ENCODE measurements at regions not wholly inside any gene's neighbourhood (a gene's known extent, or its start where the extent isn't known, plus 50 kb on each side); places are given as distances from the start of the nearest gene placed in this dataset.

DNA sequence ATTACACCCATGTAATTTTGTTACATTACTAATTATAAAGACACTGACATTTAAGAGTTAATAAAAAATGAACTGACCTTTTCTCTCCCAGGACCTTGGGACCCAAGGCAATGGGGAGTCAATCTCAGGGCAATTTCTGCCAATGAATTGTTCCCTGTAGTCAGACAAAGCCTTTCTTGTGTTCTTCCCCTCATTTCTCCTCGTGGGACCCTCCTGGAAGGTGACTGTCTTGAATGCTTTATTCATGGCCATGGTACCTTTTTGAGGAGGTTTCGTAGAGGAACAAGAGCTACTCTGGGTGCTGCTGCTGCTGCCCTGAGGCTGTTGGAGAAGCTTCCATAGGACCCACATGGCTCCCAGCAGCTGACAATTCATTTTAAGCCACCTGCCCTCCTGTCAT is 190.3 kb downstream of the SNX18 start:
- no peak for DNase-seq

DNA sequence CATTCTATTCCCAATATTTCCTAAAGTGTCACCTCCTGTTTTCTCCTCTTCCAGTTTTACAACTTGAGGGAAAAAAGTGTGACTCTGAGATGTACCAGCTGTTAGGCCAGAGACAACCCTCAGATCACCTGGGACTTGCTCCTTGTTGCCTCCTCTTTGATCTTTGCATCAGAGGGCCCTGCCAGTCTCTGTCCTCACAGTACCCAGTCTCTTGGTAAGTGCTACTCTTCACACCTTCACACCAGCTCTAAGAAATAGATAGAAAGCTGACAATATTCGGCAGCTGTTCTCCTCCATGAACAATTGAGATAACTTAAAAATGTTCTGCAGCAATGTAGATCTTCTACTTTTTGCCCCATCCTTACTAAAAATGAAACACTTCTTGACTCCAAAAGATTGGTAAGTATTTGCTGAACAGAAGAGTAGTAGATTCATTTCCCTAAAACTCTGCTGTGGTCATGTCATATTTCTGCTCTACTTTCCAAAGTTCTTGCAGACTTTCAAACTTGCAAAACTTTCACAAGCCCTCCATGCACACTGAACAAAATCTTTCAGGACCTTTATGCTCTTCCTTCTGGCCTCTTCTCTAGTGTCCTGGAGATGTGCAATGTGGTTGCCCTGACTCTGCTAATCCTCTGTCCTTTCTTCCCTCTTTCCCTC is 188.6 kb downstream of the SNX18 start:
- DNase-seq, result no peak

DNA sequence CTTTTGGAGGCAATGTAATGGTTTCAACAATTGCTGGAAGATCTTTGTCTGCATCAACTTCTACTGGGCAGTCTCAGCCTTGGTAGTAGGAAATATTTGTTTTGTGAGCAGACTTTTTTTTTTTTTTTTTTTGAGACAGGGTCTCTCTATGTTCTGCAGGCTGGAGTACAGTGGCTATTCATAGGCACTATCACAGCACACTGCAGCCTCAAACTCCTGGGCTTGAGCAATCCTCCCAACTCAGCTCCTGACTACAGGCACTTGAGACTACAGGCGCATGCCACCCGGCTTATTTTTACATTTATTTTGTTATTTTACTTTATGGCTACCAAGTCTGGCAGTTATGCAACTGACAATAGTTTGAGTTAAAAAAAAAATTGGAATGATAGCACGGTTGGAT is 187.3 kb downstream of the SNX18 start:
- DNase-seq, result no peak

DNA sequence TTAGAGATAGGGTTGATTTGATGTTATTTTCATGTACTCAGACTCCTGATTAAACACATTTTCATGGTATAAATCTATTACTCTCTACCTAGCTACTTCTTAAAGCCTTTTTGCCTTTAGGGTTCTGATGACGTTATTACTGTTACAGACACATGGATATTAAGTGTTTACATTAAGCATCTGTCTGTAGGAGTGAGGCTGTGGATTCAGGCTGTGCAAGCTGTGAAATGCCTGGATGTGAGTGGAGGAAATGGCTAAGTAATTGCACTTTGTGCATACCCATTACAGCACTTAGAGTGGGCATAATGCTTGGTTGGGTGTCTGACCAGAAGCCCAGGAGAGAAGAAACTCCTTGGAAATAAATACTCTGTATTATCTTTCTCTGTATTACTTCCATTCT is 186.8 kb downstream of the SNX18 start:
- no peak for DNase-seq

DNA sequence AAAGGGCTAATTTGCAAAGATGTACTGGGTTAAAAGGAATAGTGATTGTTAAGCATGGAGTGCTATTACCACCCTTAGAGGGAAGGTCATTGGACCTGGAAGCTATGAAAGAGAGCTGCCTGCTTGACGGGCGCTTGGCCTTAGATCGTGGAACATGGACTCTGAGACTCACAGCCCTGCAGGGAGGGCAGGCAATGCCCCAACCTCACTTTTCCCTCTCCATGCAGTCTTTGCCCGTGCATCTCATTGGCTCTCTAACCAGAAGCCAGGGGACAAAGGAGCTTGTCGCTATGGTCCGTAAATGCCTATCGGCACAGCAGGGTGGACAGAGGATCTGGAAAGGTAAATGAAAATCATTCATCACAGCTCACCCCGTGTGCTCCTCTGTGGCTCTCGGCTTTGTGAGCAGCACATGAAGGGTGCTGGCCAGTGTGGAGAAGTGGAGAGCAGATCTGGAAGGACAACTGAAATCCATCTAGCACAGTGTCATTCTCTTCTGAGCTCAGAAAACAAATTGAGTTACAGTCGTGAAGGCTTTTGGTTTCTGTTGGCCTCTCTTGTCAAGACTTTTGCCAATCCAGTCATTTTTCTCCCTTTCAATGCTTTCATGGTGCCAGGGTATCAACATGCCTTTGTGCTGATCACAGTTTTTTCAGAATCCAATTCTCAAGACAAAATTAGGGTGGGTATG is 186.2 kb downstream of the SNX18 start:
- DNase-seq, result no peak

DNA sequence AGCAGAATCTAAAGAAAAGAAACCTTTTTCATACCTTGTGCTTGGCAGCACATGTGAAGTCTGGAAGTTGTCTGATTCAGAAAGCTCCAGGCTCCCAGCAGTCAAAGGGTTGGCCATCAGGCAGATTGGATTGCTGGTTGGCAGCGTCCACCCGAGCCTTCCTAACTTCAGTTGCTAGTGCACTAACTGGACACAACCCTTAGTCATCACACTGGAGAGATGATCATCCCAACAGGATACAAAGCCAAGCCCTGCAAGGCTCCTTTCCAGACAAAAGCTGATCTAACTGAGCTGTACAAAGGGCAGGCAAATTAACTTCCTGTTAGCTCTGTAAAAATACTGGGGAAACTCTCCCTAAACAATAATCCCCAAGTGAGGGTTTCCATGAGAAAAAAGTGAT is 185.6 kb downstream of the SNX18 start:
- DNase-seq, result no peak

DNA sequence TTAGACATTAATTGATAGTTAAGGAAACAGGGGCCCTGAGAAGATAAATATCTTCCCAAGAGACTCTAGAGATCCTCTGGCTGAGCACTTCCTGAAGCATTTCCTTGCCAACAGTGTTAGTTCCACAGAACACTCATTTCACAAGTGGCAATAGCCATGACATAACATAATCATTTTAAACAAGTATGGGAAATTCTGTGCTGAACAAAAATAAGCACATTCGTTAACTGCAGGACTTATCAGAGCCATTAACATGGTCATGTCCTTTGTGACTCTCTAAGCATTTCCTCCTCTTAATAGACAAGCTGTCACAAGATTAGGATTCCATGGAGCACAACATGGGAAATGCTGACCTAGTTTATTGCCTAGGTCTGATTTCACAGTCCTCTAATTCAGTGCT is 184.9 kb downstream of the SNX18 start:
- DNase-seq, result no peak

DNA sequence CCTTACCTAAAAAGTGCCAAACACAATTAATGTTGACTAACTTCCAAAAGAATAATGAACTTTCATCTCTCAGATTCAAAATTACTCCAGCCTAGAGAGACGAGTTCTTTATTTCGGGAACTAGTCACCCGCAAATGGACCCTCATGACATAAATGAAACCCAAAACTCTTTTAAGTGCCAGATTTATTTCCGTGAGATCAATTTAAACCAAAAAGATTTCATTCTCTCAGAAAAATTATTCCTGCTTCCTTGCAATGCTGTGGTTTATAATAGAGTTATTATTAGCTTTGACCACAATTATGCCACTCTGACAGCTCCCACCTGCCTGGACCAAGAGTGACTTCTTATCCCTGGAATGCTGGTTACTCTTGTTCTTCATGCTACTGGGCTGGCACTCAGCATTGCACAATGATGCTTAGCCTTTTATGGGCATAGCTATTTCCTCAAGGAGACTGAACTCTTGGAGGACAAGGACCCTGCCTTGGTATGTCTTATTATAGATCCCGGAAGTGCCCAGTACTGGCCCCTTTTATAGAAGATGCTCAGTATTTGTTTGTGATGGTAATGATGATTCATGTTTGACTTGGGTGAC is 183.5 kb downstream of the SNX18 start:
- DNase-seq, result no peak

DNA sequence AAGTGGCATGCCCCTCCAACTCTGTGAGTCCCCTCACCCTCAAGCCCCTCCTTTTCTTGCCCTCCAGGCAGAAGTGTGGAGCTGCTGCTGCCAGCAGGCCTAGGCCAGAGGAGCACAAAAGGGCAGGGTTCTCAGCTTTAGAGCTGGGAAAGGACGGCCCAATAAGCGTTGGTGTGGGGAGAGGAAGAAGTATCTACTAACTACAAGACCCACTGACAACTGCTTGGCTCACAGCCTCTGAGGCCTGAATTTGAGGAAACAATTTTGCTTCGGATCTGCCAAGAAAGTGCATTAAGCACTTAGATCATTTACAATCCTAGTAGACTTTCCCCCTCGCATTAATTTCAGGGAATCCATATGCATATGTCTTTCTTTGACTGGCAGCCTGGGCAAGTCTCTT is 179.4 kb downstream of the SNX18 start:
- no peak for DNase-seq

DNA sequence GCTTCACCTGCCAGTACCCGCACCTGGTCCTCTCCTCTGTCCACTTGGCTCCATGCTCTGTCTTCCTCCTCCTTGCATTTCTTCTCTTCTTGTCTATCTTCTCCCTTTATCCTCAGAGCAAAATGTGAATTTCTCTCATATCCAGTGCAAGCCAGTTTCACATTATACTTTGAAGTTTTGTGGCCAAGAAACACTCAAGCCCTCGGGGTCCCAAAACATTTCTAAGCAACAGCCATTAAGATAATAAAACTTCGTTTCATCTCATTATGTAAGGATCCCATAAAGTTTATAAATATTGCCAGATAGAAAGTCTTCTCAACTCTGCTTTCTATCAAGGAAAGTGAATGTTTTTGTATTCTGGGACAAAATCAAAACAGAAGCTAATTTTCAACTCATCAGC is 178.8 kb downstream of the SNX18 start:
- no peak for DNase-seq

DNA sequence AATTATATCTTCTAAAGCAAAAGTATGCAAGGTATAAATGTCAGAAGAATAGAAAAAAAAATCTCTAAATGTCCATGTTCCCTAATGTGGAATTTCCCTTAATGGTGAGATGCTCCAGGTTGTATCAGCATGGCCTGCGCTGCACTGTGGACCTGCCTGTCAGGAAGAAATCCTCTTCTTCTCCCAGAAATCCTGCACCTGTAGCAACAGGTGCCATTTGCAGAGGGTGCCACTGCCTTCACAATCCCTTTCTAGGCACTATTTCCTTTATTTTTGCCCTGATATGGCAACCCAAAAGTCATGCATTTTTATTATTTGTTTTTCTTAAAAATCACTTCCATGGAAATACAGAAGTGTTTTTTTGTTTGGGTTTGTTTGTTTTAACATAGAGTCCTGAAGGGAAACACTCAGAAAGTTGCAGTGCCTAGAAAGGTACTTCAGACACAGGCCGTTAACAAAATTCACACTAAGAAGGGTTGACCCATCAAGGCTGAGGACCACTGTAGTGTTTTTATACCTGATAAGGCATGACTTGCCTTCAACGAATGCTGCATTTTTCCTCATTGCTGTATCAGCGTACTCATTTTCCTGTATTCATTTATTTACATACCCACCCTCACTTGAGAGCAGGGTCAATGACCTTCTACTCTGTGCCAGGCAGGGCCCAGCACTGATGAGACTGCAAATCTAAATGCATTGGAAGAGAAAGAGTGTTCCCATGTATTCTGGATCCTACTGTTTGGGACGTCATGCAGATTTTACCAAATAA is 177.8 kb downstream of the SNX18 start:
- DNase-seq, result no peak

DNA sequence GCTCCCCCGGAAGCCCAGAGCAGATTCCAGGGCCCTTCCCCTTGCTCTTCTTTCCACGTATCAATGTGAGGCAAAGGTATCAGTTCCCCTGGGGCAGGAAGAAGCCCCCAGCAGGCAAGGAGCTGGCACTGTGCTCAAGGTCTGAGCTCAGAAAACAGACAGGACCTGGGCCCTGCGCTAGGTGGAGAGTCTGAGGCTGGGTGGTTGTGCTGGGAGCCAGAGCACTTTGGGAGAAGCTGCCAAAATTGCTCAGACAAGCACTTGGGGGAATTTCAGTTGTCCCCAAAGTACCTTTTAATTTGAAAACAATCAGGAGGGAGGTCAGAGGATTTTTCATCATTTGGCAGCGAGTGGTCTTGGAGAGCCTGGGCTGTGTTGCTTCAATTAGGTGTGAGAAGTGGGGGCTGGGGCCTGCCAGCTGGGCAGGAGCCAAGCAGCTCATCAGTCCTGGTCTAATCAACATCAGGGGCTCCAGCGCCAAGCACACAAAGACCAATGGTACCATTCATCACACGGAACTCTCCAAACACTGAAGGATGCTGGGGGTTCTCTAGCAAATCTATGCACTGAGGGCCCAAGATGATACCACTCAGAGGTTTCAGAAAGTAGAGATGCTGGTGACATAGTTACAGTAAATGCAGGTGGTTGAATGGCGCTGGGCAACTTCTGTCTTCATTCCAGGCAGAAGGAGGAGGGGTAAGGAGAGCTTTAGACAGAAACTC is 176.5 kb downstream of the SNX18 start:
- DNase-seq, result no peak

DNA sequence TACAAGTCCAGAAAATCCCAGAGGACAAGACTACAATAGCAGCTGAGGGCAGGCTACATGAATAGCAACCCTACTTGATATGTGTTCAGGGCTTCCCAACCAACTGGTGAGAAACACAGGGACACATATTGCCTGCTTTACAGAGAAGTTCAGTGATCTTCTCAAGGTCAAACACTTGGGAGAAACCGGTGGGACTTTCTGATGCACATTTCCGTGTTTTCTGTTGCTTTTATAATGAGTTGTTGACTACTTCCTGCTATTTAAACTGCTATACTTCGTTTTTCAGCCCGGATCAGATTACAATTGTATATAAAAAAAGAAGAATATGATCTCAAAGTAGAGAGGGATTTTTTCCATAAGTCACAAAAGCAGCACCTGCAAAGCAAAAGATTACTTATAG is 175.1 kb downstream of the SNX18 start:
- DNase-seq, result no peak

DNA sequence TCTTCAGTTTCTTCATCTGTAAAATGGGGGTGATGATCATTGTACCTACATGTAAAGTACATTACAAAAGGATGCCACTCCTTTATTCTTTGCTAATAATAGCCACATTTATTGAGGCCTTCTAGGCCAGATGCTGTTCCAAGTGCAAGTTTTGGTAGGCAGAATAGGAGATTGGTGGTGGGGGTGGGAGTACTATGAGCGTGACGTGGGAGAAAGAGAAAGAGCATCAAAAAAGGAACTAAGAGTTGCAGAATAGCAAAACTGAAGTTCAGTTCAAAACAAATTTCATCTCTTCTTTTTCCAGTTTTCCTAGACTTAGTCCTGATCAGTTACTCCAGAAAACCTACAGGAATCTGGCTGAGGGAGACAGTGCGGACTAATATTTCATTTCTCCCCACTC is 174.1 kb downstream of the SNX18 start:
- DNase-seq, result no peak

DNA sequence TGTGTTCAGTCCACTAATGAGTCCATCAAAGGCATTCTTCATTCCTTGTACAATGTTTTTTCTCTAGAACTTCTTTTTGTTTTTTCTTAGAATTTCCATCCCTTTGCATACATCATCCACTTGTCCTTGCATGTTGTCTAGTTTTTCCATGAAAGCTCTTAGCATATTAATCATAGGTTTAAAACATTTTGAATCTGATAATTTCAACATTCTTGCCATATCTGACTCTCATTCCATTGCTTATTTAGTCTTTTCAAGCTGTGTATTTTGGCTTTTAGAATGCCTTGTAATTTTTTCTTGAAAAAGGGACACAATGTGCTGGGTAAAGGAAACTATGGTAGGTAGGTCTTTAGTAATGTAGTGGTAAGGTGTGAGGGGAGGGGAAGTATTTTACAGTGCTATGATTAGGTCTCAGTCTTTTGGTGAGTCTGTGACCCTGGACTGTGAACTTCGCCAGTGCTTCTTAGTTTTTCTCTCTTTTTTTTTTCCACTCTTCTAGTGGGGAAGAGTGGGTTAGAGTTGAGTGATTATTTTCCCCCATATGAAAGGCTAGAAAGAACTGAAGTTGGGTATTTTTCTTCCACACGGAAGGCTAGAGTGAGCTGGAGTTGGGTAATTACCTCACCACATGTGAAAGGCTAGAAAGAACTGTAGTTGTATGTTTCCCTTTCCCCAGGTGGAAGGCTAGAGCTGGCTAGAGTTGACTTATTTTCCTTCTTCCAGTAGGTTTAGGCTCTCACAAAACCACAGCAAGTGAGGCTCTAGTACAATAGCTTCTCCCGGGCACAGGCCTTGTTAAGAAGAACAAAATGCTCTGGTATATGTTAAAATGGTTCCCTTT is 172.1 kb downstream of the SNX18 start:
- no peak for DNase-seq

DNA sequence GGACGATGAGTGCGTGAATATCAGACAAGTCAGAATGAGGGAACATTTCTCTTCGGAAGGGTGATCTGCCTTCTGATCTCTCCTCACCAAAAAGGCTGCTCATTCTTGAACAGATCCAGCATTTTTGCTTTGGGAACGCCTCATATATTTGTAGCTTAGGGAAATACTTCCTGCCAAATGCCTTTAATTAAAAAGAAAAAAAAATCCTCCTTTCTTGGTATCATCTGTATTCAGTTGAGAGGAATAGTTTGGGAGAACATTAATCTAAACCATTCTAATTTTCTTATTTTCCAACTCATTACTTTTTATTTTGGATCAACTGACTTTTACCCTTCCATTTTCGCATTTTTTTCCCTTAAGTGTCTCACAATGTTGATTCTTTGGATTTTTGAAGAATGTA is 163.4 kb downstream of the SNX18 start:
- DNase-seq, result no peak

DNA sequence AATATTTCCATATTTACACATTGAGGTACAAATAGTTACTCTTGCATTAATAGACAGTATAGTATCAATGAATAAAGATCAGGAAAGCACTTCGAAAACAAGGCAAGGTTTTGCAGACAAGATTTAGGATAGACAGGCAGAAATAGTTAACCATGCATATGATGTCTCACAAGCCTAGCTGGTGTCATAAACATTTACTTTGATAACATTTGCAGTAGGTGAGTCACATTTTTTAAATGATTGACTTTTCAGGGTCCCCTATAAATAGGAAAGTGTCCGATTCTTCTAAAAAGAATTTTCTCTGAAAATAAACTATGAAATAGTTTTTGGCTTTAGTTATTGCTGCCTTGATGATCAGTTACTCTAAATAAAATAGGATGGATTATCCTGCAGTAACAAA is 162.1 kb downstream of the SNX18 start:
- no peak for DNase-seq

DNA sequence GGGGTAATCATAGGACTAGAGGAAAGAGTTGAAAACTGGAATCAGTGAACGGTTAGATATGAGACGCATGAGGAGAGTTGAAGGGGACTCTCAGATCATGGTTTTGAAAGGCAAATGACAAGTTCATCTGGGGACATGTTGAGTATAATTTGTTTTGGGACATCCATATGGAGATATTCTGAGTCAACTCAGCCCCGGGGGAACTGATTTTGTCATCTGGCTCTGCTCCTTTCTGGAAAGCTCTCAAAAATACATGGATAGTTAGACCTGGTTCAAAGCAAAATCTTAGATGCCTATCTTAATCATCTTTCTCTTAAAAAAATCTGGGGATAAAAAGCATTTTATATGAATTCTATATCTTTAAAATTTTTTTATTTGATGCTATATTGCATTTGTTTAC is 161.2 kb downstream of the SNX18 start:
- no peak for DNase-seq

DNA sequence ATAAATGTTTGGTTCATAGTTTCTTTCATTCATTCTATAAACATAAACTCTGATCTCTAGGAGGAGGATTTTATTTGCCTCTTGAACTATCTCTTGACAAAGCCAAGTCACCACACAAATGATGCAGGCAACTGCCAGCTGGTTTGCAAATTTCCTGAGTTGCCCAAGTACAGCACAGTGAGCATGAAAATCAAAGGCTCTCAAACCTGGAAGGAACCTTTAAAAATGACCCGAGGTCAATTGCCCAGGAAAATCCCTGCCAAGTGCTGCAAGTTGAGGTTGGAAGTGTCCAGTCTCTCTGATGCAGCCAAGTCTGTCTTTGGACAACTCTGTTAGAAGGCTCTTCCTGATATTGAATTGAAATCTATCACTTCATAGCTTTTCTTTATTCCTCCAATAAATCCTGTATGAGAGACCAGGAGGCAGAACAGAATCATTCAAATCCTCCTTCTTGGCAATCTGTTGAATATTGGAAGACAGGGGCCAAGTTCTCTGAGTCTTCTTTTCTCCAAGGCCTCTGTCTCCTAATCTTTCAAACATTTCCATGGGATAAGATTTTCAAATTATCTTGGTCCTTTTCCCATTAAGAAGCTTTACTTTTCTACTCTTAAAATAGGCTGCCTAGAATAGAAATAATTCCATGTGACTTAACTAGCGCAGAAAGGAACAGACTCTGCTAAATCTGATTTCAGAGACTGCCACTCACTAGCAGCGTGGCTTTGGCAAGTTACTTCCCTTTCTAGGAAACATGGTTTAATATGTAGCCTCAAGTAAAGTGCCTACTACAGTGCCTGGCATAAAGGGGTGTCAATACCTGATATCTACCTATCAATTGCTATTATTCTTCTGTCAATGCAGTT is 159.2 kb downstream of the SNX18 start:
- no peak for DNase-seq

DNA sequence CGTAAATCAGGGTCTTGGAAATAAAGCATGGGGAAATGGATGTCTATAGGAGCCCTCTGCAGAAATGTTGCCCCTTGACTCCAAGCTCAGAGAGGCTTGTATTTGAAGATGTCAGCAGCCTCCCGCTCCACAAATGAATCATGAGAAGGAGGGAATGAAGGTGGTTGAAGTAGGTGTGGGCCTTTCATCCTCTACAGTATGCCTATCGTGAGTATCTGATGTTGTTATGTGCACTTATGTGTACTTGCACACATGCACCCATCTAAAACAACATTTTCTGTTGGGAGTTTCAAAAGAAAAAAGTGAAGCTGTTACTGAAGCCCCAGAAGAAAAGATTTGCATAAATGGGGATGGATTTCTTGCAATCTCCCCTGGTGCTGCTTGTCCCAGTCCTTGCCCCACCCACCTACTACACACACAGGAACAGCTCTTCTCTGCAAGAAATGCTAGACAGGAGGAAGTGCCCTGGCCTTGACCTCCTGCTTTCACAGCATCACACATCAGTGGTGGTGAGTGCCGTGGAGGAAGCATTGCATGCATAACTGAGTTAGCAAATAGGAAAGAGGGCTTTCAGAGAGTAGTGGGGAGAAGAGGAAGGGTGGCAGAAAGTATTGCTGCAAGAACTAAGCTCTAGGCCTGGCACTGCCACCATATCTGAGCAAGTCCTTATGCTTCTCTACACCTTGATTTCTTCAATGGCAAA is 156.1 kb downstream of the SNX18 start:
- DNase-seq, result peak; percentile 79

DNA sequence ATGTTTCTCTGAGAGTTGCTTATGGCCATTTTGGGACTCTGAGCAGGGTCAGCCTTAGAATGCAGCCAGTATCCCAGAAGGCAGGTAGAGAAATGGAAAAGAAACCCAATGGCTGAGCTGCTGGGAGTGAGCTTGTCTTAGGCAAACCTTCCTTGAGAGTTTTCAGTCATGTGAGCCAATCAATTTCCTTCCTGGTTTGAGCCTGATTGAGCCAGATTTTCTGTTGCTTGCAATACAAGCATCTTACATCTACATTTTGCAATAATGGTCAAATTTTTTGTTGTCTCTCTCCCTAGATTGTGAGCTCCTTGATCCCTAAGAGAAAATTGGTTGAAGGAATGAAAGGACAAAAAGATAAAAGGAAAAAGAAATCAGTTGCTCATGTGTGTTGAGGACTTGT is 155.3 kb downstream of the SNX18 start:
- no peak for DNase-seq
